SKM-1 (cell line): ENCODE measurements at regions not wholly inside any gene's neighbourhood (a gene's known extent, or its start where the extent isn't known, plus 50 kb on each side); places are given as distances from the start of the nearest gene placed in this dataset.
A peak's percentile ranks its signal among the peaks of the same experiment; 100 is the strongest.
"Not testable (repeated sequence)": the region's sequence is repeated elsewhere in the genome, so short reads cannot be mapped to it uniquely, and the experiment has no call there.

Source experiments
- DNase-seq: peaks from one replicate; lab custom pipeline; 2025; ENCODE audit not compliant: unreplicated experiment; lab: John Stamatoyannopoulos, UW

DNA sequence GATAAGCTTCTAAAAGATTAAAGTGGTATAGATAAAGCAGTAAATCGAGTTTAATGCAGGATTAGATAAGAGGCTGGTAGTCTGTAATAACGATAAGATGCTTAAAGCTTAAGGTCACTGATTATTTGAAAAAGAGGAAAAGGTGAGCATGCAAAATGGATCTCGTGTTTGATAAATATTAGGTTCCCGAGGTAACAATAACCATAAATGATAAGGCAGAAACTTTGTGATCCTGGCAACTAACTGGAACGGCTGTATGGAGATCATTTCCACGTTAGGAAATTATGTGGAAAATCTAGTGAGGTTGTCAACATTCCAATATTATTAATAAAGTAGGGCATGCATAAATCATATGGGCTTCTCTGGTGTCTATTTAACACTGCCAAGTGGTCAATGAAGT lies 255.5 kb downstream of the EFCAB11 start:
- DNase-seq = no peak

DNA sequence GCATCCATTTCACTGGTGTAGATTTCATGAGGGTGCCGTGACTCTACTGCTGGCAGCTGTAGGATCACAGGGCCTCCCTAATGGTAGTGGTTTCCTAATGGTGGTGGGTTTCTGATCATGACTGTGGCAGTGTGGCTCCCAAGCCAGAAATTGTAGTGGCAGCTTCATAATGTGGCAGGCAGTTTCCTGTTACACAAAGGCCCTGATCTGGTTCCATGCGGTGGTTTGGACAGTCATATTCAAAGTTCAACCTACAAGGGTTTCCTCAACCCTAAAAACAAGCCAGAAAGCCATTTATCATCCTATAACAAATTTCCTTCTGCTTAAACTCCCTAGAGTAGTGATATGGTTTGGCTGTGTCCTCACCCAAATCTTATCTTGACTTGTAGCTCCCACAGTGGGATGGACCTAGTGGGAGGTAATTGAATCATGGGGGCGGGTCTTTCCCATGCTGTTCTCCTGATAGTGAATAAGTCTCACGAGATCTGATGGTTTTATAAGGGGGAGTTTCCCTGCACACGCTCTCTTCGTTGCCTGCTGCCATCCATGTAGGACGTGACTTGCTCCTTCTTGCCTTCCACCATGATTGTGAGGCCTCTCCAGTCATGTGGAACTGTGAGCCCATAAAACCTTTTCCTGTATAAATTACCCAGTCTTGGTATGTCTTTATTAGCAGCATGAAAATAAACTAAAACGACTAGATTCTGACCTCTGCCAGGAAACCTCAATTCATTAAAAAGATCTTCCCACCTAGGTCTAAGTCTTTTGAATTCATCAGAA lies 257.1 kb downstream of the EFCAB11 start:
- no peak for DNase-seq

DNA sequence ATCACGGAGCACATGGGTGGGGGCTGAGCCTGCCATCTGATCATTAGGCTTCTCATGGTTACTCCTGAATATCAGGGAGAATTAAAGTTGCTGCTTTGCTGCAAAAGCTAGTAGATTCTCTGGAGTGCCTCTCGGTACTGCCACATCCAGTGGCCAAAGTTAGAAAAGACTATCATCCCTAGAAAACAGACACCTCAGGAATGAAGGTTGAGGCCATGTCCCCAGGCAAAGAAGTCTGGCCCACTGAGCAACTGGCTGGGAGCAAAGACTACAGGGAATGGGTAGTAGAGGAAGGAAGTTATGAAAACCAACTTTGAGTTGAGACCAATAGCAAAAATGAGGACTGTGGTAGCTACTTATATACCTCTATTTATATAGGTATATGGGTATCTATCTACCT lies 258.7 kb downstream of the EFCAB11 start:
- no peak for DNase-seq

DNA sequence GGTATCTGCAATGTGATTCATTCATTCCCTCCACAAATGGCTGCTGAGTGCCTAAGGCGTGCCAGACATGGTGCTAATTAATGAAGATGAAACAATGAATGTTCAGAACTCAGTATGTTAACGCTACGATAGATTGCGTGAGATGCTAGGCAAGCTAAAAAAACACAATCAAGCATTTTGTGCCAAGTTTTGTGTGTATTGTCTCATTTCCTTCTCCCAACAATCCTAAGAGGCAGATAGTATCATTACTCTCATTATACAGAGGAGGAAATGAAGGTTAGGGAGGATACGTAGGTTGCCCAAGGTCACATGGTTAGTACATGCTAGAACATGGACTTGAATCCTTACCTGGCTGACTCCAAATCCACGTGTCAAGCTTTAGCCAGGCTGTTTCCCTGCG lies 264.4 kb downstream of the EFCAB11 start:
- no peak for DNase-seq

DNA sequence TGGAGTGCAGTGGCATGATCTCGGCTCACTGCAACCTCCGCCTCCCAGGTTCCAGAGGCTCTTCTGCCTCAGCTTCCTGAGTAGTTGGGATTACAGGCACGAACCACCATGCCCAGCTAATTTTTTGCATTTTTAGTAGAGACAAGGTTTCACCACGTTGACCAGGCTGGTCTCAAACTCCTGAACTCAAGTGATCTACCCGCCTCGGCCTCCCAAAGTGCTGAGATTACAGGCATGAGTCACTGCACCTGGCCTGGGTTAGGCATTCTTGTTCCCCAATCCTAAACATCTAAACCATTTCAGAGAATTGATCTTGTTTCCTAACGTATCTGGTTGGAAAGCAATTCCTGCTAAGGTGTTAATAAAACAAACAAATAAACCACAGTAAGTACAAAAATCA lies 264.8 kb downstream of the EFCAB11 start:
- not testable (repeated sequence) for DNase-seq

DNA sequence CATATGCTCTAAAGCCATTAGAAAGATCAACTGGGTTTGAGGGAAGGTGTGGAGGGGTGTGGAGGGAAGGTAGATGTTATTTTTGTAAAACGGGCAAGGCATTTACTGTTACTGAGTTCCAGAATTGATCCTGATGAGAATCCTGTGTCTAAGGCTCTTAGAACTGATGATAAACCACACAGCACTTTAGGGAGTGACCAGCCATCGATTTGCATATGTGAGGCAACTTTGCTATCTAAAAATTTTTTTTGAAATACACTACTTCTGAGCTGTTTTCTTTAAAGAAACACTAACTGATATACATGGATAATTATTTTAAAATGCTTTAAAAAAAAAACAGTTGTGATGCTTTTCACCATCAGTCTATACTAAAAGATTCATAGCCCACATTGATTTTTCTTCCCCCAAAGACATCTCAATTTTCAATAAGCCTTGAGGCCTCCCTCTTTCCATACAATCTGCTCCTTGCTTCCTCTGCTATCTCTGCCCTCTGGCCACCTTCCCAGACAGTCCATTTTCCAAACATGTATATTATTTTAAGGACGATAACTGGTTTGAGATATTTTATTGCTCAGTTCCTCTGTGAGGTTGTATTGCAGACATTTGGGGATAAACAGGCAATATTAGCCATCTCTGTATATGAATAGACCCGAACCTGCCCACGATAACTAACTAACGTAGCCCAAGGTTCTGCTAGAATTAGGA lies 265.9 kb downstream of the EFCAB11 start:
- DNase-seq = no peak

DNA sequence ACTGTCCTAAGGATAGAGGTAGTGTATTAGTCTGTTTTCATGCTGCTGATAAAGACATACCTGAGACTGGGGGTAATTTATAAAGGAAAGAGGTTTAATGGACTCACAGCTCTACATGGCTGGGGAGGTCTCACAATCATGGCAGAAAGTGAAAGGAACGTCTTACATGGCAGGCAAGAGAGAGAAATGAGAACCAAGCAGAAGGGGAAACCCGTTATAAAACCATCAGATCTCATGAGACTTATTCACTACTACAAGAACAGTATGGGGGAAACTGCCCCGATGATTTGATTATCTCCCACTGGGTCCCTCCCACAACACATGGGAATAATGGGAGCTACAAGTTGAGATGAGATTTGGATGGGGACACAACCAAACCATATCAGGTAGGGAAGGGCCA lies 267.4 kb downstream of the EFCAB11 start:
- not testable (repeated sequence) for DNase-seq

DNA sequence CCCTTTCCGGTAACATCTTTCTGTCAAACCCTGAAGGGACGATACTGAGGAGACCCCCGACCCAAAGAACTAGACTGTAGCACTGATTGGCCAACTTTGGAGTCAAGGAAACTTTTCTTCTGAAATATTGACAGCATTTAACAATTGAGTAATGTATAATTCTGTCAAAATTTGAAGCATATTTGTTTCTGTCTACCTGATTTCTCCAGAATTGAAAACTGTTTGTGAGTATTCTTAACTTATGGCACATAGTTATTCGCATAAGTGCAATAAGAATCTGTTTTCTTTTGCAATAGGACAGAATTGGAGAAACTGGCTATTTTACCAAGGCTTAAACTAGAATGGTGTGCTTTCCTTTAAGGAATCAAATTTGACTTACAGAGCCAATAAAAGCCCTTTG lies 267.1 kb upstream of the FOXN3 start:
- DNase-seq = no peak

DNA sequence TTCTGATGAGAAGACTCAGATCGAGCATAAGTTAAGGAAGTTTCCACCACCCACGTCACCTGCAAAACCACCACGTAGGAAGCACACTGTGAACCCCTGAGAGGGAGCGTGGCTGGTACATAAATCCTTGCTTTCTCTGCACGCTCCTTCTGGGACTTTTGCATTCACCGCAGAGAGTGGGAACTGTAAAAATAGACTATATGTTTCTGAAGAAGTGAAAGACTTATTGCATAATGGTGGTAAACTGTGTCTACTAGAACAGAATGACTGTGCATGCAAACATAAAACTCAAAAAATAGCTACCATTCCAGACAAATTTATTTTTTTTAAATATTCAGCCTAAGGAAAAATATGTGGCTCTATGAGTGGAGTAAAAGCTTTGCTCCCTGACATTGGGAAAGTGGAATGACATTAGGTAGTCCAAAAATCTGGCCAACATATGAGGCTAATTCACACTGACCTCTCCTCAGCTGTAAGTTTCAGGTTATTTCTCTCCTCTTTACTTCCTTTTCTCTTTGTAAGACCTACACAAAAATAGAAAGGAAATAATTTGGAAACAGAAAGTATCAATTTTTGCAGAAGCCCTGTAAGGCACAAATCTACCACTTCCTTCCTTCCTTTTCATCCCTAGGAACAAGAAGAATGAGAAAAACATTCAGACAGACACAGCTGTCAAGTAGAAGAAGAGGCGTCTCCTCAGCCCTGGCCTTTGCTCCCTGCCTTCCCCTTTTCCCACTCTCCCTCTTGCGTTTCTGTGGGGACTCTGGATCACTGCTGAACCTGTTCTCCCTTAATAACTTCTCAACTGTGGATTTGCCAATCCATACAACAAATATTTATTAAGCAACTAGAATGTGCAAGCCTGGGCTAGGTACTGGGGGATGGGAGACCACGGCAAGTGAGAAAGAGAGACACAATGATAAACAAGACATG lies 264.3 kb upstream of the FOXN3 start:
- peak; percentile 60 for DNase-seq

DNA sequence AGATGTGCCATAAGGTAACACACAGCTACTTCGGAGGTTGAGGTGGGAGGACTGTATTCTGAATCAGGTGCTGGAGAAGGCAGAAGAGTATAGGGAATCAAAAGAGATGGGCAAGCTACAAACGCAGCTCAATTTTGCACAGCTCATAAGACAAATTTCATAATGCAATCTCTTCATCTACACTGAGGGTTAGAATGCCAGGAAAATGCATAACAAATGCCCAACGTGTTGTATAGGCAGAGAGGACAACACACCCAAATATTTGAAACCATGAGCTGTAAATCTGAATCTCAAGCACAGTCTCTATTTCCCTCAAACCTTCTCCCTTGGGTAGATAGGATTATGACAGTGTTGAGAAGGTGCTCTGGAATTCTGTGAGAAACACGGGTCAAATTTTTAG lies 263.1 kb upstream of the FOXN3 start:
- no peak for DNase-seq

DNA sequence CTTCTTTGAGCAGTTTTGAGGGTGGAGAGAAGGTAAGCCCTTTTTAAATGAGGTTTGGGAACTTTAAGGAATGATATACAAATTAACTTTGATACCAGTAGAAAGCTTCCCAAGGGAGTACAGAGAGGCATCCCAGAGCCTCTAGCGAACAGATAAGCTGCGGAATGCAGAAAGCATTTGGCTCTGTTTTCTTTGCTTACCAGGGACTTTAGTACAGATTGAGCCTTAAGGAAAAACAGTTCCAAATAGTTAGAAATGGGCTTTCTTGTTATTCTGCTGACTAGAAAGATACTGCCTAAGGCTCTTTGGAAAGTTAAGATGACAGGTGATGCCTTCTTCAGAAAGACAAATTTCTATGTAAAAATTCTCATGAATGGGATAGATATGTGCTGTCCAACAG lies 261.7 kb upstream of the FOXN3 start:
- DNase-seq = no peak

DNA sequence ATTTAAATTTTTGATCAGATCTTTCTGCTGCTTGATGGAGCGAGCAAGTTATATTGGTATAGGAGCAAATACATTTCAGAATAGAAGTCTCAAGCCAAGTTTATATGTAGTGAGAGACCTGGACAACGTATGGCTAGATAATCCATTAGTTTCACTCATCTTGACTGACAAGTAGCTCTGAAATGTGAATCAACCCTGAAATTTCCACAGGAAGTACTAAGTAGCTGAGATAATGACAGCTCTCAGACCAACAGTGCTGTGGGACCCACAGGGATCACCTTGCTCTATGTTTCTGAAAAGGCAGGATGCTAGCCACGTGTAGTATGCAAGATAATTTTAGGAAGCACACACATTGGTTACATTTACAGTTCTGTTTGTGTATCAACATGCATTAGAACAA lies 258.6 kb upstream of the FOXN3 start:
- DNase-seq = no peak

DNA sequence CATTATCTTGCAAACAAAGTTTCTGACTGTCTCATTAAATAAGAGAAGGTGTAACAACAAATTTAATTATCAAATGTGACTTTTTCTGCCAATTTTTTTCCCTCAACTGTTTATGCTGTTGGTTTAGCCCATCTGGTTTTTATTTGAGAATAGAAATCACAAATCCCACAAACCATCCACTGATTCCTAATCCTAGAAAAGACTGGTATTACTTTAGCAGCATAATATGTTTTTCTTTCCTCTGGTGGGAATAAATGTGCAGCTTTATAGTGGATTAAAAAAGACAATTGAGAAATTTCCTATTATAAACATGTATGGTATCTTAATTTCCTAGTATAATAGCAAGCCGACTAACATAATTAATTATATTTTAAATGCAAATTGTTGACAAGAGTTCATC lies 257.9 kb upstream of the FOXN3 start:
- no peak for DNase-seq

DNA sequence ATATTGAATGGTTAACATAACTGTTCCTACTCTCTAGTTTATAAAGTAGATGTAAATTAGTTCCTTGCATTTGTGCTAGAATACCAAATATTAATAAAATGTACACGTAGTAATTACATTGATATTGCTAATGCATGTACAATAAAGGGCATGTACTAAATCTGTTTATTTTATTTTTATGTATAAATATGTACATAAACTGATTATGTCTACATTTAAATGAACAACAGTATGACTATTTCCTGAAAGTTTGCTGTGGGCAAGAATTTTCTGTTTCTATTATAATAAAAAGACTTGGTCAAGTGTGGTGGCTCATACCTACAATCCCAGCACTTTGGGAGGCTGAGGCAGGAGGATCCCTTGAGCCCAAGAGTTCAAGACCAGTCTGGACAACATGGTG lies 257.2 kb upstream of the FOXN3 start:
- DNase-seq = no peak

DNA sequence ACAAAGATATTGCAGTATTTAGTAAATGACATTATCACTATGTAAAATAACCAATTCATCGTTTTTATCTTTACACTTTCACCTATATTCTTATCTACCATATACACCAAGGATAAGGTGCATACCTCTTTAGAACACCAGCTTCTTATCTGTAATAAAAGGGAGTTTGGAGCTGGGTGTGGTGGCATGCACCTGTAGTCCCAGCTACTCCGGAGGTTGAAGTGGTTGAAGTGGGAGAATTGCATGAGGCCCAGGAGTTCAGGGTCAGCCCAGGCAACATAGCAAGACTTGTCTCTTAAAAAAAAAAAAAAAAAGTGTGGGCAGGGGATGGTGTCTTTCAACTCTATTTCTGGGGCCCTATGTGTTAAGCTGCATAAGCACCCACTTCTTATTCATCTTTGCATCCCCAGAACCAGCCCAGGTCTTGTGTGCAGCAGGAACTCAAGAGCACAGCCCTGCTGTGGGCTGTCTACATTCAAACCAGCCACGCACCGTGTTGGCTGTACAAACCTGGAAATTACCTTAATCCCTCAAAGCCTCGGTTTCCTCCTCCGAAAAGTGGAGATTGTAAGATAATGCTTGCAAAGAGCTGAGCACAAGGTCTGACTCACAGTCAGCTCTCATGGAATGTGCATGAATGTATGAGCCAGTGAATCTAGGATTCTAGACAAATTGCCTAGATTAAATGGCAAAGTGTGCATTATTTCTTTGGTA lies 256.6 kb upstream of the FOXN3 start:
- no peak for DNase-seq

DNA sequence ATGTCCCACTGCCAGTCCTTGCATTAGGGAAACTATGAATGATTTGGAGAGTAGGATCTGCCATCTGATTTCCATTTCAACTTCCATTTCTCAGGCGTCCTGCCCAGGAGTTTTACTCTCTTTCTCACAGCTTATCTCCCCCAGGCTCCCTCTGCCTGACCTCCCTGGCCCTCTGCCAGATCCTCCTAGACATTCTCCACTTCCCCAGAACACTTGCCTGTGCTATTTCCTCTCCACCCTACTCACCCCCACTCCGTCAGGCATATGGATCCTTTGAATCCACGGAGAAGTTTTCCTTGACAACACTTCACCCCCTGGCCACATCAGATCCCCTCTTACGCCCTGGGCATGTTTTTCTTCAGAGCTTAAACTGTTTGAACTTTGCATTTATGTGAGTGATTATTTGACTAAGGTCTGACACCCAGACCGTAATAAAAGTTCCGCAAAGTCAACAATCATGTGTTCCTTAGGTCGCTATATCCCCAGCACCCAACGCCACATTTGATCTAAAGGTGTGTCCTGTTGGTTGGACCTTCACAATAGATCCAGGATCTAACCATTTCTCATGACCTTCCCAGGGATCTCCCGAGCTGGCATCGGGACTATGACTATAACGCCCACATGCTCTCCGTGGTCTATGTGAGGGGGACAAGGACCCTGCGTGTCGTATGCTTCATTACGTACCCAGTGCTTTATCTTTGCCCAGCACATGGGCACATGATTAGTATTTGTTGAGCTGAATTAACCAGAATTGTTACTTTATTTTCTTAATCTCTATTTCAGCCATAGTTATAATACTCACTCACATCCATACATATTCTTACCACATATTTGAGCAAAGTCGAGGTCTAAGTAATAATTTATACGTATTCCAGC lies 255.8 kb upstream of the FOXN3 start:
- no peak for DNase-seq

DNA sequence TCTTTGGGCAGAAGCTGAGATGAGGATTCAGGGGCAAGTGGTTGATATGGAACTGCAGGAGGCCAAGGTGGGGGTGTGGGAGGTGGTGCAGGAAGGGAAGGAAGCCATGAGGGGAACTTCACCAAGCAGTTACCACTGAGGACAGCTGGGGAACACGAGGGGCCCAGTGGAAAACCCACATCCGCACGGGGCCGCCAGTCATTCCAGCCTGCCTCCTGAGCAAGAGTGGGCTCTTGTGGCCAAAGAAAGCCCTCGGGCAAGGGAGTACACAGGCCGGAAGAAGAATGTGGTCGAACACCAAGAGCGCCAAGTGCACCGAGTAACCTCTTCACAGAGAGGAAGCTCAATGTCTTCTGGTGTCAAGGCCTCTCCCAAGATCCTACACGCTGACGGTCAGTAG lies 252.2 kb upstream of the FOXN3 start:
- no peak for DNase-seq

DNA sequence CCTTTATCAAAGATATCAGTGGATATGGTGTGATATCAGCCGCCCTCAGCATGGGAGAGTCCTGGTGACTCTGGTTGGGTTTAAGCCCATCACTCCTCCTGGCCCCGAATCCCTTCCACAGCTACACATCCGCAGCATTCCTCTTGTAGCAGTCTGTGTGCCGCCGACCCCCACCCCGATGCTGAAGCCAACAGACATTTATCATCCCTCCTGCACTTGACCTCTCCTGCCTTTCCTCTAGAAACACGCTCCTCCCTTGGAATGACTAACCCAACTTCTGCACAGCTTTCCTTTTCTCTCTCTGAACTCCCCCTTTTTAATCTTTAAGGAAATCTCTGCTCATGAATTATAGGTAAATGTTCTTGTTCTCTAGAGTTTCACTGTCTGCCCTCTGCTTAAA lies 250.9 kb upstream of the FOXN3 start:
- DNase-seq = no peak

DNA sequence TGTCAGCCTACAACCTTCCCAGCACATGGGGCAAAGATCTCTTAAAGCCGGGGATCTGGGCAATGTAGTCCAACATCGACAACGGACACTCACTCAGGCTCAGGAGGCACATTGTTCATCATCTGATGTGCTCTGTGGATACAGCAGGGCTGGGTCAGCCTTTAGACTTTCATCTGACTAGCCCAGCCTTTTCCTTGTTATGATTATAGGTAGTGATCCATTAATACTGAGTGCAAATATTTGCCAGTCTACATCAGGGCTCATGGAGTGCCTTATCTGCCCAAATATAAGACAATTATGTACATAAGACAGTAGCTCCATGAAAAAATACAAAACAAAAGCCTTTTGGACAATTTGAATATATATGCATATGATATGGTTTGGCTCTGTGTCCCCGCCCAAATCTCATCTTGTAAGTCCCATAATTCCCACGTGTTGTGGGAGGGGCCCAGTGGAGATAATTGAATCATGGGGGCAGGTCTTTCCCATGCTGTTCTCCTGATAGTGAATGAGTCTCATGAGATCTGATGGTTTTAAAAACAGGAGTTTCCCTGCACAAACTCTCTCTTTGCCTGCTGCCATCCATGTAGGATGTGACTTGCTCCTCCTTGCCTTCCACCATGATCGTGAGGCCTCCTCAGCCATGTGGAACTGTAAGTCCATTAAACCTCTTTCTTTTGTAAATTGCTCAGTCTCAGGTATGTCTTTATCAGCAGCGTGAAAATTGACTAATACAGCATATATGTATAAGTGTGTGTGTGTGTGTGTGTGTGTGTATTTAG lies 248.5 kb upstream of the FOXN3 start:
- not testable (repeated sequence) for DNase-seq
